Activated naive CD4-positive, alpha-beta T cell treated with anti-CD3 and anti-CD28 coated beads for 36 hours (primary cell): ENCODE measurements at regions not wholly inside any gene's neighbourhood (a gene's known extent, or its start where the extent isn't known, plus 50 kb on each side); places are given as distances from the start of the nearest gene placed in this dataset.

Source experiments
- CTCF ChIA-PET: fragments of 350-600 bp; sonication (Branson Sonifier 250); formaldehyde crosslinking; loops from one replicate; lab custom pipeline; 2021; ENCODE audit warnings: antibody characterized with exemption; lab: Charles Lee
- DNase-seq: peaks from one replicate; pipeline ENCODE4 v3.0.0-alpha.2; 2020
- H3K27ac Mint-ChIP-seq: one replicate; pipeline ENCODE4 v1.8.0; 2021; ENCODE audit warnings: mild to moderate bottlenecking, mixed read lengths
- H3K27me3 Mint-ChIP-seq: one replicate; pipeline ENCODE4 v1.8.0; 2021; ENCODE audit warnings: low read depth, mixed read lengths
- H3K36me3 Mint-ChIP-seq: one replicate; pipeline ENCODE4 v1.8.0; 2021; ENCODE audit warnings: low read depth, mixed read lengths
- H3K4me1 Mint-ChIP-seq: one replicate; pipeline ENCODE4 v1.8.0; 2021; ENCODE audit warnings: low read depth, mixed read lengths
- H3K4me3 Mint-ChIP-seq: one replicate; pipeline ENCODE4 v1.8.0; 2021; ENCODE audit warnings: mild to moderate bottlenecking, moderate library complexity, mixed read lengths
- H3K9me3 Mint-ChIP-seq: one replicate; pipeline ENCODE4 v1.8.0; 2021; ENCODE audit warnings: mixed read lengths
- intact Hi-C: fragments of 100-400 bp; cut with micrococcal nuclease; formaldehyde crosslinking; loops from one replicate; pipeline ENCODE4 v1.15.1; 2023

- intact Hi-C loops: no loop called here
Observed at GRCh38 chr13:70612881-70613280, 504.6 kb upstream of the KLHL1 start.

GRCh38 chr13:70604448-70604847, 496.2 kb upstream of the KLHL1 start:
- H3K4me1 Mint-ChIP-seq: no peaks in the 10 kb centered on the region
- no peak for DNase-seq
- intact Hi-C loops: no loop called here
- H3K27me3 Mint-ChIP-seq: no peaks in the 10 kb centered on the region
- H3K9me3 Mint-ChIP-seq: no peaks in the 10 kb centered on the region
- H3K36me3 Mint-ChIP-seq: no peaks in the 10 kb centered on the region
- H3K27ac Mint-ChIP-seq: no peak overlapping the region
- CTCF ChIA-PET: no interaction called here
- no peak overlapping the region for H3K4me3 Mint-ChIP-seq

More at GRCh38 chr13:70612881-70613280, 504.6 kb upstream of the KLHL1 start:
- Mint-ChIP-seq H3K36me3 (no peaks in the 10 kb centered on the region), H3K4me3 (no peak overlapping the region), H3K27me3 (no peaks in the 10 kb centered on the region), H3K4me1 (no peaks in the 10 kb centered on the region), H3K9me3 (no peaks in the 10 kb centered on the region), H3K27ac (no peak overlapping the region)
- CTCF ChIA-PET: no interaction called here
- DNase-seq: no peak

GRCh38 chr13:70593716-70594115, 485.5 kb upstream of the KLHL1 start:
- intact Hi-C loops: no loop called here

GRCh38 chr13:70585109-70585508, 476.9 kb upstream of the KLHL1 start:
- DNase-seq: no peak
- Mint-ChIP-seq H3K27ac (no peak overlapping the region), H3K27me3 (no peaks in the 10 kb centered on the region), H3K36me3 (no peaks in the 10 kb centered on the region), H3K9me3 (peaks cover 4% of the 10 kb centered on the region), H3K4me3 (no peak overlapping the region), H3K4me1 (no peaks in the 10 kb centered on the region)
- CTCF ChIA-PET: no interaction called here
- intact Hi-C loops: no loop called here

More at GRCh38 chr13:70593716-70594115, 485.5 kb upstream of the KLHL1 start:
- H3K4me1 Mint-ChIP-seq: no peaks in the 10 kb centered on the region
- CTCF ChIA-PET: no interaction called here
- no peaks in the 10 kb centered on the region for H3K27me3 Mint-ChIP-seq
- H3K27ac Mint-ChIP-seq: no peak overlapping the region
- no peak overlapping the region for H3K4me3 Mint-ChIP-seq
- no peak for DNase-seq
- no peaks in the 10 kb centered on the region for H3K9me3 Mint-ChIP-seq
- no peaks in the 10 kb centered on the region for H3K36me3 Mint-ChIP-seq

- no peaks in the 10 kb centered on the region for H3K36me3 Mint-ChIP-seq
- no peaks in the 10 kb centered on the region for H3K4me1 Mint-ChIP-seq
- DNase-seq: no peak
- H3K4me3 Mint-ChIP-seq: no peak overlapping the region
- no peak overlapping the region for H3K27ac Mint-ChIP-seq
- CTCF ChIA-PET: no interaction called here
- H3K9me3 Mint-ChIP-seq: peaks cover 2% of the 10 kb centered on the region
- intact Hi-C loops: no loop called here
- H3K27me3 Mint-ChIP-seq: no peaks in the 10 kb centered on the region
Observed at GRCh38 chr13:70580825-70581224, 472.6 kb upstream of the KLHL1 start.

- Mint-ChIP-seq H3K9me3 (peaks cover under 1% of the 10 kb centered on the region), H3K4me1 (no peaks in the 10 kb centered on the region), H3K27ac (no peak overlapping the region), H3K27me3 (no peaks in the 10 kb centered on the region), H3K4me3 (no peak overlapping the region), H3K36me3 (no peaks in the 10 kb centered on the region)
- intact Hi-C loops: no loop called here
- DNase-seq: no peak
- CTCF ChIA-PET: no interaction called here
Observed at GRCh38 chr13:70579941-70580340, 471.7 kb upstream of the KLHL1 start.

GRCh38 chr13:70571221-70571620, 463.0 kb upstream of the KLHL1 start:
- intact Hi-C loops: no loop called here
- Mint-ChIP-seq H3K36me3 (no peaks in the 10 kb centered on the region), H3K4me3 (no peak overlapping the region), H3K9me3 (no peaks in the 10 kb centered on the region), H3K27ac (no peak overlapping the region), H3K4me1 (no peaks in the 10 kb centered on the region), H3K27me3 (no peaks in the 10 kb centered on the region)
- CTCF ChIA-PET: no interaction called here
- DNase-seq: no peak

GRCh38 chr13:70568571-70568970, 460.3 kb upstream of the KLHL1 start:
- H3K4me3 Mint-ChIP-seq: no peak overlapping the region
- H3K4me1 Mint-ChIP-seq: no peaks in the 10 kb centered on the region
- no peaks in the 10 kb centered on the region for H3K9me3 Mint-ChIP-seq
- intact Hi-C loops: loop anchor here (1.0 to 5.0 kb wide), 3 partner anchors 470 to 1031 kb away; no protein-coding TSS in a partner anchor
- DNase-seq: no peak
- H3K36me3 Mint-ChIP-seq: no peaks in the 10 kb centered on the region
- H3K27me3 Mint-ChIP-seq: no peaks in the 10 kb centered on the region
- H3K27ac Mint-ChIP-seq: no peak overlapping the region
- CTCF ChIA-PET: no interaction called here

- Mint-ChIP-seq H3K4me1 (no peaks in the 10 kb centered on the region), H3K27me3 (no peaks in the 10 kb centered on the region), H3K4me3 (no peak overlapping the region), H3K36me3 (no peaks in the 10 kb centered on the region), H3K27ac (no peak overlapping the region), H3K9me3 (no peaks in the 10 kb centered on the region)
- CTCF ChIA-PET: no interaction called here
- DNase-seq: no peak
- intact Hi-C loops: no loop called here
Observed at GRCh38 chr13:70544706-70545105, 436.5 kb upstream of the KLHL1 start.

GRCh38 chr13:70541451-70541850, 433.2 kb upstream of the KLHL1 start:
- no peak overlapping the region for H3K27ac Mint-ChIP-seq
- H3K27me3 Mint-ChIP-seq: no peaks in the 10 kb centered on the region
- no peak for DNase-seq
- no peak overlapping the region for H3K4me3 Mint-ChIP-seq
- peaks cover 3% of the 10 kb centered on the region for H3K9me3 Mint-ChIP-seq
- no peaks in the 10 kb centered on the region for H3K36me3 Mint-ChIP-seq
- CTCF ChIA-PET: no interaction called here
- H3K4me1 Mint-ChIP-seq: no peaks in the 10 kb centered on the region
- intact Hi-C loops: no loop called here

- CTCF ChIA-PET: no interaction called here
- peaks cover 3% of the 10 kb centered on the region for H3K9me3 Mint-ChIP-seq
- no peak overlapping the region for H3K4me3 Mint-ChIP-seq
- DNase-seq: no peak
- H3K4me1 Mint-ChIP-seq: no peaks in the 10 kb centered on the region
- intact Hi-C loops: no loop called here
- H3K27ac Mint-ChIP-seq: no peak overlapping the region
- H3K27me3 Mint-ChIP-seq: no peaks in the 10 kb centered on the region
- no peaks in the 10 kb centered on the region for H3K36me3 Mint-ChIP-seq
Observed at GRCh38 chr13:70534466-70534865, 426.2 kb upstream of the KLHL1 start.

- H3K4me1 Mint-ChIP-seq: no peaks in the 10 kb centered on the region
- H3K36me3 Mint-ChIP-seq: no peaks in the 10 kb centered on the region
- no peak for DNase-seq
- H3K9me3 Mint-ChIP-seq: no peaks in the 10 kb centered on the region
- intact Hi-C loops: no loop called here
- H3K27me3 Mint-ChIP-seq: no peaks in the 10 kb centered on the region
- CTCF ChIA-PET: no interaction called here
- no peak overlapping the region for H3K27ac Mint-ChIP-seq
- H3K4me3 Mint-ChIP-seq: no peak overlapping the region
Observed at GRCh38 chr13:70529652-70530051, 421.4 kb upstream of the KLHL1 start.

- Mint-ChIP-seq H3K36me3 (no peaks in the 10 kb centered on the region), H3K4me1 (no peaks in the 10 kb centered on the region), H3K4me3 (no peak overlapping the region), H3K9me3 (no peaks in the 10 kb centered on the region), H3K27me3 (no peaks in the 10 kb centered on the region), H3K27ac (no peak overlapping the region)
- CTCF ChIA-PET: no interaction called here
- DNase-seq: no peak
- intact Hi-C loops: no loop called here
Observed at GRCh38 chr13:70527599-70527998, 419.3 kb upstream of the KLHL1 start.

GRCh38 chr13:70523622-70524021, 415.4 kb upstream of the KLHL1 start:
- CTCF ChIA-PET: no interaction called here
- no peak overlapping the region for H3K4me3 Mint-ChIP-seq
- intact Hi-C loops: no loop called here
- H3K36me3 Mint-ChIP-seq: no peaks in the 10 kb centered on the region
- H3K27me3 Mint-ChIP-seq: no peaks in the 10 kb centered on the region
- no peaks in the 10 kb centered on the region for H3K4me1 Mint-ChIP-seq
- no peak overlapping the region for H3K27ac Mint-ChIP-seq
- H3K9me3 Mint-ChIP-seq: no peaks in the 10 kb centered on the region
- DNase-seq: no peak
